ENCODE measurements at regions not wholly inside any gene's neighbourhood (a gene's known extent, or its start where the extent isn't known, plus 50 kb on each side); places are given as distances from the start of the nearest gene placed in this dataset.

DNA sequence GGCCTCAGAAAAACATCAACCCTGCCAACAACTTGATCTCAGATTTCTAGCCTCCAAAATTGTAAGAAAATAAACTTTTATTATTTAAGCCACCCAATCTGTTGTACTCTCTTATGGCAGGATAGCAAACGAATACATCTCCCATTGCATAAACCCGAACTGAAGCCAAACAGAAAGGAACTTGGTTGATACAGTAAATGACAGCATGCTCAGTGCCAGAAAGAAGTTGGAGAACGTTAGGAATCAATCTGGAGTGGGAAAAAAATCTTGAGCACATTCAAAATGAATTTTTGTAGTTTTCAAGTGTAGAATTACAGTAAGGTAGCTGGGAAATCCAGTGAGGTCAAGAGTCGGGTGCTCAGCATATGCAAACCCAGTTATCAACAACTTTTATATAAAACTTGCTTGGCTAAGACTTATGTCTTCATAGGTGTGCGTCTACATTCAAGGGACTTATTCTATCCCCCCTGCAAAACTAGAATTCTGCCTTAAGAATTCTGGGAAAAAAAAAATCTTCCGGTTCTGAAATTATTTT, 157.5 kb upstream of the ANKRD50 start:
- H3K79me2 ChIP-seq (ENCODE audit: control insufficient read depth, insufficient read depth, low read length), result no peaks in the 10 kb centered on the region
- TF ChIP-seq EZH2 (IDR thresholded peaks at IDR 0.05; ENCODE audit: borderline replicate concordance, low read depth, low read length, severe bottlenecking) (no peak), FOS (IDR thresholded peaks at IDR 0.05; ENCODE audit: borderline replicate concordance, insufficient read depth, low read length) (no peak), POLR2AphosphoS5 (IDR thresholded peaks at IDR 0.05; ENCODE audit: insufficient read depth, low read depth, low read length) (no peak), GATA2 (IDR thresholded peaks at IDR 0.05; ENCODE audit: insufficient read depth, insufficient read length, low read depth, low read length) (no peak), POLR2A (IDR thresholded peaks at IDR 0.05; ENCODE audit: low read depth, low read length) (no peak), MYC (IDR thresholded peaks at IDR 0.05; ENCODE audit: low read depth, low read length) (no peak), JUN (IDR thresholded peaks at IDR 0.05; ENCODE audit: borderline replicate concordance, insufficient read depth, insufficient read length, low read depth) (no peak)
- TF ChIP-seq, protein P1, sequence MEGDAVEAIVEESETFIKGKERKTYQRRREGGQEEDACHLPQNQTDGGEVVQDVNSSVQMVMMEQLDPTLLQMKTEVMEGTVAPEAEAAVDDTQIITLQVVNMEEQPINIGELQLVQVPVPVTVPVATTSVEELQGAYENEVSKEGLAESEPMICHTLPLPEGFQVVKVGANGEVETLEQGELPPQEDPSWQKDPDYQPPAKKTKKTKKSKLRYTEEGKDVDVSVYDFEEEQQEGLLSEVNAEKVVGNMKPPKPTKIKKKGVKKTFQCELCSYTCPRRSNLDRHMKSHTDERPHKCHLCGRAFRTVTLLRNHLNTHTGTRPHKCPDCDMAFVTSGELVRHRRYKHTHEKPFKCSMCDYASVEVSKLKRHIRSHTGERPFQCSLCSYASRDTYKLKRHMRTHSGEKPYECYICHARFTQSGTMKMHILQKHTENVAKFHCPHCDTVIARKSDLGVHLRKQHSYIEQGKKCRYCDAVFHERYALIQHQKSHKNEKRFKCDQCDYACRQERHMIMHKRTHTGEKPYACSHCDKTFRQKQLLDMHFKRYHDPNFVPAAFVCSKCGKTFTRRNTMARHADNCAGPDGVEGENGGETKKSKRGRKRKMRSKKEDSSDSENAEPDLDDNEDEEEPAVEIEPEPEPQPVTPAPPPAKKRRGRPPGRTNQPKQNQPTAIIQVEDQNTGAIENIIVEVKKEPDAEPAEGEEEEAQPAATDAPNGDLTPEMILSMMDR (IDR thresholded peaks at IDR 0.05; ENCODE audit: extremely low read depth in 1 of 2, insufficient read depth in 1 of 2, low read depth in 1 of 2, low read length in 2 of 2), result no peak
- TF ChIP-seq, protein P2, sequence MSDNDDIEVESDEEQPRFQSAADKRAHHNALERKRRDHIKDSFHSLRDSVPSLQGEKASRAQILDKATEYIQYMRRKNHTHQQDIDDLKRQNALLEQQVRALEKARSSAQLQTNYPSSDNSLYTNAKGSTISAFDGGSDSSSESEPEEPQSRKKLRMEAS (IDR thresholded peaks at IDR 0.05; ENCODE audit: insufficient read depth, insufficient read length), result no peak
- H3K27ac ChIP-seq (ENCODE audit: insufficient read depth, low read depth, low read length), result no peak overlapping the region
- ChIA-PET CTCF (no interaction called here), POLR2A (no interaction called here)
- intact Hi-C loops (cut with micrococcal nuclease) (no loop called here), dilution Hi-C loops (cut with MboI; ENCODE audit: extremely low pct_ligation_motif_present, low sequenced_read_pairs) (no loop called here)
- H2AFZ ChIP-seq (ENCODE audit: low read depth, low read length), result no peak overlapping the region
- DNase-seq (ENCODE audit: low read depth, low spot score) (no peak), FAIRE-seq (no peak)
- no TSS peak for BruUV-seq (replicated peaks)
- H4K20me1 ChIP-seq (replicated peaks; ENCODE audit: control insufficient read depth, extremely low read depth, insufficient read depth, low read length), result no peaks in the 10 kb centered on the region
- H3K9me1 ChIP-seq (replicated peaks; ENCODE audit: control insufficient read depth, extremely low read depth, insufficient read depth, low read length), result no peaks in the 10 kb centered on the region
- H3K4me3 ChIP-seq (replicated peaks in 1 of 3; ENCODE audit: insufficient read depth in 1 of 3, low read depth in 1 of 3, low read length in 3 of 3), result no peak overlapping the region
- no peaks in the 10 kb centered on the region for H3K36me3 ChIP-seq (ENCODE audit: control insufficient read depth in 2 of 2, extremely low read depth in 1 of 2, insufficient read depth in 2 of 2, low read length in 2 of 2)
- no peak overlapping the region for H3K4me2 ChIP-seq (ENCODE audit: insufficient read depth, low read length)
- H3K9ac ChIP-seq (replicated peaks; ENCODE audit: extremely low read depth, insufficient read depth, low read length), result no peak overlapping the region
- H3K27me3 ChIP-seq (ENCODE audit: control insufficient read depth in 2 of 2, insufficient read depth in 2 of 2, low read length in 2 of 2), result no peaks in the 10 kb centered on the region
- H3K9me3 ChIP-seq (replicated peaks; ENCODE audit: control insufficient read depth, insufficient read depth, low read length), result no peaks in the 10 kb centered on the region
- no peaks in the 10 kb centered on the region for H3K4me1 ChIP-seq (ENCODE audit: control insufficient read depth, extremely low read depth, insufficient read depth, low read length)
